Activated effector memory CD4-positive, alpha-beta T cell treated with anti-CD3 and anti-CD28 coated beads, Interleukin-2, amount 50 U/mL, for 16 hours (primary cell): ENCODE measurements at regions not wholly inside any gene's neighbourhood (a gene's known extent, or its start where the extent isn't known, plus 50 kb on each side); places are given as distances from the start of the nearest gene placed in this dataset.
"Not testable (repeated sequence)": the region's sequence is repeated elsewhere in the genome, so short reads cannot be mapped to it uniquely, and the experiment has no call there.

Experiments used
- DNase-seq: peaks from one replicate; pipeline ENCODE4 v3.0.0-alpha.2; 2020

- DNase-seq: no peak
Observed at GRCh38 chr7:45269192-45269591, 111.6 kb downstream of the RAMP3 start.

- no peak for DNase-seq
Observed at GRCh38 chr7:45278763-45279398, 121.3 kb downstream of the RAMP3 start.

DNA sequence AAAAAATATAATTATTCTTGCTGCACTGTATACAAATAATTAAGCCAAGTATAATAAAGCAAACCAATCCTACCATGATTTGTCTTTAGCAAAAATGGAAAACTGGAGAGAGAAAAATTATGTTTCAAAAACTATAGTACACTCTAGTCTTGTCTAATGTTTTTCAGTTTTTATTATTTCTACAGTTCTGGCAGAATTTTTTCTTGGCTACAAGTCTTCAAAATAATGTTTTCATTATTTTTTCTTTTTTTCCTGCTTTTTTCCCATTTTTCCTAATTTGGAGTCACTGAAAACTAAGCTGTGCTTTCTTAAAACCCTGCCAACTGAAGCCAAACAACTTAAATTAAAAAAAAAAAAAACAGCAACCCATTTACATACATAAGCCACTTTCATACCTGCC lies 132.0 kb downstream of the RAMP3 start:
- not testable (repeated sequence) for DNase-seq

GRCh38 chr7:45290880-45291279 lies 133.3 kb downstream of the RAMP3 start:
- DNase-seq: no peak

GRCh38 chr7:45292481-45292880 lies 134.9 kb downstream of the RAMP3 start:
- DNase-seq: no peak

GRCh38 chr7:45293295-45293942 lies 135.8 kb downstream of the RAMP3 start:
- DNase-seq: no peak

DNA sequence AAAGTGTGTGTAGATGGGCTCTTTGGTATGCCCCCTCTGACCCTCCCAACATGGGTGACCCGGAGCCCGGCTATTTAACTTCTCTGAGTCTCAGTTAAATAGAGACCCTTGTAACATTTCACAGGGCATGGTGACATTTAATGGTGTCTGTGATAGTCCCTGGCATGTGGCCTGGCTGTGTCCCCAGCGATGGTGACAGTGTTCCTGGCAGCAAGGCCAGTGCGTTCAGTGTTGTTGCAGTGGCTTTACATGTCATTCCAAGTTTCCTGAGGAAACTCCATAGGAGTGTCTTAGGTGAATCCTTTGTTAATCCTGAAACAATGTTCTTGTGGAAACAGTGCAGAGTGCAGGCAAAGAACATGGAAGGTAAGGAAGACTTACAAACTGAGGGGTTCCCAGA lies 137.0 kb downstream of the RAMP3 start:
- no peak for DNase-seq

- no peak for DNase-seq
Observed at GRCh38 chr7:45295222-45295621, 137.6 kb downstream of the RAMP3 start.

GRCh38 chr7:45296748-45297147 lies 139.2 kb downstream of the RAMP3 start:
- DNase-seq: no peak

- no peak for DNase-seq
Observed at GRCh38 chr7:45306752-45307305, 149.2 kb downstream of the RAMP3 start.

DNA sequence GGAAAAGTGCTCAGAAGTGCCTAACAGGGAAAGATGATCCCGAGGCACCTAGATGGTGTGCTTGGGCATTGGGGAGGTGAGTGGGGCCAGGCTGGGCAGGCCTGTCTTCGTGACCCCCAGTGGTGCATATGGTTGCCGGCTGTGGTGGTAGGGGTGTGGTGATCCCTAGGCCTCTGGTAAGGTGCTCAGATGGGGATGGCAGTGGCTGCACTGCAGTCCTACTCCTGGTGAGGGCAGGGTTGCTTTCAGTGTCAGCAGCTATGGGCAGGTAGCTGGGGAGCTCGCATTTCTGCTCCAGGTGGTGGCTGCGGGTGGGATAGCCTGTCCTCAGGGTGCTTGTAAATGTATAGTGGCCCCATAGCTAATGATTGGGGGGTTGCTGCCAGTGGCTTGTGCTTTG lies 154.0 kb downstream of the RAMP3 start:
- no peak for DNase-seq

DNA sequence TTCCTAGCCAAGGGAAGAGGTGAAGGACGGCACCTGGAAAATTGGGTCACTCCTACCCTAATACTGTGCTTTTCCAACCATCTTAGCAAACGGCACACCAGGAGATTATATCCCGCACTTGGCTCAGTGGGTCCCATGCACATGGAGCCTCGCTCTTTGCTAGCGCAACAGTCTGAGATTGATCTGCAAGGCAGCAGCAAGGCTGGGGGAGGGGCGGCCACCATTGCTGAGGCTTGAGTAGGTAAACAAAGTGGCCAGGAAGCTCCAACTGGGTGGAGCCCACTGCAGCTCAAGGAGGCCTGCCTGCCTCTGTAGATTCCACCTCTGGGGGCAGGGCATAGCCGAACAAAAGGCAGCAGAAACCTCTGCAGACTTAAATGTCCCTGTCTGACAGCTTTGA lies 157.9 kb downstream of the RAMP3 start:
- DNase-seq: not testable (repeated sequence)

- no peak for DNase-seq
Observed at GRCh38 chr7:45324683-45325237, 167.2 kb downstream of the RAMP3 start.

DNA sequence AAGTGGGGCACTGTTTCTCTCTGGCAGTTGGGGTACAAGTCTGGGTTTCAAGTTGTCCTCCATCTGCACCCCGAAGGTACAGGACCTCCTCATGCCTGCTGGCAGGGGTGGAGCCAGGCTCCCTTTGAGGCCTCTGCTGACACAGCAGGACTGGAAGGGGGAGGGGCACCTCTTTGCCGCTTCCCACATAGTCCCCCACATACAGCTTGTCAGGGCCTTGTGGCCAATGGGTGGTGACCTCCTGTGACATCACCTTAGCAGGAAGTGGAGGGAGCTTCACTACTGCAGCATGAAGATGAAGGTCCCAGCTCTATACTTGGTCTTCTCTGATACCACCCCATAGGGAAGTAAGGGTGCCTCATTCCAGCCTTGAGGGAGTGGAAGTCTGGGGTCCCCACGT lies 167.8 kb downstream of the RAMP3 start:
- no peak for DNase-seq

DNA sequence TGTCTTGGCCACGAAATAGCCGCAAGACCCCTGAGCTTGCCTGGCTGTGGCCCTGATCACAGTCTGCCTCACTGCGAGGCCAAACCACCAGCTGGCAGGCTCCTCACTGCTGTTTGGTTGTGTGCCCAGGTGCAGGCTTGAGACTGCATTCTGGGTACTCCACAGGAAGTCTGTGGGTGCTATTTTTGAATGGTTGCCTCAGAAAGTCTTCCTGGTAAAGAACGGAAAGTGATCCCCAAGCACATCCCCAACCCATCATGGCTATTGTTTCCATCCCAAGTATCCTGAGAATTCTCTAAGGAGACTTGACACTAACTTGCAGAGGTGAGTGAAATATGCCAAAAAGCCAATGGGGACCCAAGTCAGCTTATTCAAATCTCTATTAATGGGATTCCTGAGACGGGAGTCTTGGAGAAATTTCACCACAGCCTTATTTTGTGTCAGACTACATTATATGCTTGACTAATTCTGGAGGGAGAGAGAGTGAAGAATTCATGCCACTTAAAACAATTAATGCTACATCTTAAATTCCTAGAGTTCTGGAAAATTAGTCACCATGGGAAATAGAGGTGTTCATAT lies 170.9 kb downstream of the RAMP3 start:
- no peak for DNase-seq

GRCh38 chr7:45331563-45331962 lies 174.0 kb downstream of the RAMP3 start:
- DNase-seq: no peak

GRCh38 chr7:45335024-45335423 lies 177.4 kb downstream of the RAMP3 start:
- not testable (repeated sequence) for DNase-seq

DNA sequence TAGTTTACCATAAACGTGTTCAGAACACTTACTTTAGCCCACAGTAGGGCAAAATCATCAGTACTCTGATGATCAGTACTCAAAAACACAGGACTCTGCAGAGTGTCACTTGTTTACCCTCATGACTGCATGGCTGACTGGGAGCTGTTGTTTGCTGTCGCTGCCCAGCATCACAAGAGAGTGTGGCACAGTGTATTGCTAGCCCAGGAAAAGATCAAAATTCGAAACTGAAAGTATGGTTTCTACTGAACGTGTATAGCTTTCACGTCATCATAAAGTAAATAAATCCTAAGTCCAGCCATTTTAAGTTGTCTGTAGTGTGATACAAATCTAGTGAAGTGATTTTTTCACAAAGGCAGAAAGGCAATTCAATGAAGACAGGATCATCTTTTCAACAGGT lies 184.6 kb downstream of the RAMP3 start:
- no peak for DNase-seq

- no peak for DNase-seq
Observed at GRCh38 chr7:45343746-45344145, 186.2 kb downstream of the RAMP3 start.

GRCh38 chr7:45347804-45348203 lies 190.2 kb downstream of the RAMP3 start:
- no peak for DNase-seq

DNA sequence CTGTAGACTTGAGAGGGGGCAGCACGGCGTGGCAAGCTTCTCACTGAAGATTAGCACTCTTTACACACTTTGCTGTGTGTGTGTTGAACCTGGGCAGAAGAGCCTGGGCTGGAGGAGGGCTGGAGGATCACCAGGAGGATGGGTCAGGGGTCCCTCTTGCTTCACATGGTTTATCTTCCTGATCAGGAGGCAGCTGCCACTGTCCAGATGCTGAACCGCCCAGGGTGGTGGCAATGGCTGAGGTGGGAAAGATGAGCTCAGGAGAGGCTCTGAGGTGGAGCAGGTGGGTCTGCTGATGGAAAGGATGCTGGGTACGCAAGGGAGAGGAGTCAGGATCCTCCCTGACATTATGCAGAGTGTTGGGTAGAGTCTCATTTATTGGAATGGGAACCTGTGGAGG lies 191.5 kb downstream of the RAMP3 start:
- DNase-seq: no peak

DNA sequence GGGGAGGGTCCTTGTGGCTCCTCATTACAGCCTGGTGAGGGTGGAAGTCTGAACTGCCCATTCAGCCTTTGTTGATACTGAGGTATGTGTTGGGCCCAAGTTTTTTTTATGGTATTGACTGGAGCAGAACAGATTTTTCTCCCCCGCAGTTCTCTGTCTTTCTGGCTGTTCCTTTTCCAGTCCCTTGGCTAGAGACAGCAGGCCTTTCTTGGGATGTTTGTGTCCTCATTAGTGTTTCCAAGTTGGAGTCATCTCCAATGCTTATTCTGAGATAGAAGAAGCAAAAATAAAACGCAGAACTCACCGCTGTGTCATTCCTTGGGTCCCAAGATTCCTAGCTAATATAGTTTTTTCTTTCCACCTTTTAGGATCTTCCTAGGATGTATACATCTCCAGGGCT lies 193.3 kb downstream of the RAMP3 start:
- no peak for DNase-seq

DNA sequence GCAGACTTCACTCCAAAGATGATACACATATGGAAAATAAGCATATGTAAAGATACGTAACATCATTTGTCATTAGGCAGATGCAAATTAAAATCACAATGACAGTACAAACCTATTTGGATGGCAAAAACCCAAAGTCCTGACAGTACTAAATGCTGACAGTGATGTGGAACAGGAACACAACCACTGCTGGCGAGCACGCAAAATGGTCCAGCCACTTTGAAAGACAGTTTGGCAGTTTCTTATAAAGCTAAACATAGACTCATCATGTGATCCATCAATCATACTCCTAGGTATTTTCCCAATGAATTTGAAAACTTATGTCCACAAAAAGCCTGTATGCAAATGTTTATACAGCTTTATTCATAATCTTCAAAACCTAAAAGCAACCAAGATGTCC lies 200.7 kb downstream of the RAMP3 start:
- no peak for DNase-seq

DNA sequence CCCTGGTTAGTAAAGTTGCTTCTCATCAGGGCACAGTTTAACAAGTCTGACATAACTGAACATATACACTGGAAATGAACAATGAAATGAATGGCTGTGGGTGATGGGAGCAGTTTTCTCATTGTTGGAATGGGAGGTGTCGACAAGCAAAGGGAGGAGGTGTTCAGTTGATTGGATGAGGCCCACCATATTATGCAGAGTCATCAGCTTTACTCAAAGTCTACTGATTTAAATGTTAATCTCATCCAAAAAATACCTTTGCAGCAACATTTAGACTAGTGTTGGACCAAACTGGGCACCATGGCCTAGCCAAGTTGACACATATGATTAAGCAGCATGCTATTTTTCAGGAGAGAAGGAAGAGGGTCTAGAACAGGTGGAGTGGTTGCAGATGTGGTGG lies 201.7 kb downstream of the RAMP3 start:
- no peak for DNase-seq
